Calu3 (cell line): ENCODE measurements at regions not wholly inside any gene's neighbourhood (a gene's known extent, or its start where the extent isn't known, plus 50 kb on each side); places are given as distances from the start of the nearest gene placed in this dataset.
"Not testable (repeated sequence)": the region's sequence is repeated elsewhere in the genome, so short reads cannot be mapped to it uniquely, and the experiment has no call there.

Source experiments
- BruUV-seq: library from RNA; stranded (reverse); fragments of 400-500 nt; replicated peaks from 2 replicates; lab custom pipeline; 2021; lab: Mats Ljungman, UMichigan
- CTCF ChIA-PET: fragments of 300-600 bp; sonication (Branson Sonifier 250); formaldehyde crosslinking; loops from one replicate; lab custom pipeline; 2022; ENCODE audit warnings: antibody characterized with exemption; lab: Charles Lee
- DNase-seq: peaks from one replicate; pipeline ENCODE4 v3.0.0; 2022
- H3K27ac Mint-ChIP-seq: one replicate; pipeline ENCODE4 v1.8.0; 2022; ENCODE audit warnings: mixed read lengths; ENCODE audit not compliant: unreplicated experiment
- H3K27me3 Mint-ChIP-seq: one replicate; pipeline ENCODE4 v1.8.0; 2022; ENCODE audit warnings: mixed read lengths; ENCODE audit not compliant: unreplicated experiment
- H3K36me3 Mint-ChIP-seq: one replicate; pipeline ENCODE4 v1.8.0; 2022; ENCODE audit warnings: mild to moderate bottlenecking, moderate library complexity, mixed read lengths; ENCODE audit not compliant: insufficient read depth, unreplicated experiment
- H3K4me1 Mint-ChIP-seq: one replicate; pipeline ENCODE4 v1.8.0; 2022; ENCODE audit warnings: mild to moderate bottlenecking, low read depth, mixed read lengths; ENCODE audit not compliant: unreplicated experiment
- H3K4me3 Mint-ChIP-seq: one replicate; pipeline ENCODE4 v1.8.0; 2022; ENCODE audit warnings: mild to moderate bottlenecking, low read depth, moderate library complexity, mixed read lengths; ENCODE audit not compliant: unreplicated experiment
- H3K9me3 Mint-ChIP-seq: one replicate; pipeline ENCODE4 v1.8.0; 2022; ENCODE audit warnings: low read depth, mixed read lengths; ENCODE audit not compliant: unreplicated experiment
- intact Hi-C: fragments of 100-400 bp; cut with micrococcal nuclease; formaldehyde crosslinking; loops from one replicate; pipeline ENCODE4 v1.10.0; 2022; ENCODE audit not compliant: unreplicated experiment
- TF ChIP-seq, protein P1 (sequence below): fragments of 200-600 bp; IDR thresholded peaks from one replicate; pipeline ENCODE4 v1.8.0; 2022; ENCODE audit warnings: antibody characterized with exemption; ENCODE audit not compliant: unreplicated experiment

DNA sequence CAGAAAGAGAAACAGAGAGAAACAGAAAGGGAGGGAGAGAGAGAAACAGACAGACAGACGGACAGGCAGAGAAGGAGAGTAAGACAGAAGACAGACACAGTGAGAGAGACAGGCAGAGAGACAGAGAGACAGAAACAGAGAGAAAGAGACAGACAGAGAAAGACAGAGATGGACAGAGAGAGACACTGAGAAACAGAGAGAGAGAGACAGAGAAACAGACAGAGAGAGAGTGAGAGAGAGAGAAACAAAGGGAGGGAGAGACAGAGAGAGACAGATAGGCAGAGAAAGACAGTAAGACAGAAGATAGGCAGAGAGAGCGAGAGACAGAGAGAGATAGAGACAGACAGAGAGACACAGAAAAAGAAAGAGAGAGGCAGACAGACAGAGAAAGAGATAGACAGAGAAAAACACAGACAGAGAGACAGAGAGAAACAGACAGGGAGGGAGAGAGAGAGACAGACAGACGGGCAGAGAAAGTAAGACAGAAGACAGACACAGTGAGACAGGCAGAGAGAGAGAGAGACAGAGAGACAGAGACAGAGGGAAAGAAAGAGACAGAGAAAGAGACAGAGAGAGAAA, 753.4 kb upstream of the DEFB115 start:
- Mint-ChIP-seq H3K4me3 (no peak overlapping the region), H3K4me1 (no peaks in the 10 kb centered on the region), H3K27ac (no peak overlapping the region), H3K9me3 (peaks cover 6% of the 10 kb centered on the region), H3K36me3 (no peaks in the 10 kb centered on the region), H3K27me3 (no peaks in the 10 kb centered on the region)
- CTCF ChIA-PET, result no interaction called here
- TF ChIP-seq, protein P1, sequence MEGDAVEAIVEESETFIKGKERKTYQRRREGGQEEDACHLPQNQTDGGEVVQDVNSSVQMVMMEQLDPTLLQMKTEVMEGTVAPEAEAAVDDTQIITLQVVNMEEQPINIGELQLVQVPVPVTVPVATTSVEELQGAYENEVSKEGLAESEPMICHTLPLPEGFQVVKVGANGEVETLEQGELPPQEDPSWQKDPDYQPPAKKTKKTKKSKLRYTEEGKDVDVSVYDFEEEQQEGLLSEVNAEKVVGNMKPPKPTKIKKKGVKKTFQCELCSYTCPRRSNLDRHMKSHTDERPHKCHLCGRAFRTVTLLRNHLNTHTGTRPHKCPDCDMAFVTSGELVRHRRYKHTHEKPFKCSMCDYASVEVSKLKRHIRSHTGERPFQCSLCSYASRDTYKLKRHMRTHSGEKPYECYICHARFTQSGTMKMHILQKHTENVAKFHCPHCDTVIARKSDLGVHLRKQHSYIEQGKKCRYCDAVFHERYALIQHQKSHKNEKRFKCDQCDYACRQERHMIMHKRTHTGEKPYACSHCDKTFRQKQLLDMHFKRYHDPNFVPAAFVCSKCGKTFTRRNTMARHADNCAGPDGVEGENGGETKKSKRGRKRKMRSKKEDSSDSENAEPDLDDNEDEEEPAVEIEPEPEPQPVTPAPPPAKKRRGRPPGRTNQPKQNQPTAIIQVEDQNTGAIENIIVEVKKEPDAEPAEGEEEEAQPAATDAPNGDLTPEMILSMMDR, result no peak
- intact Hi-C loops, result no loop called here
- no TSS peak for BruUV-seq
- no peak for DNase-seq

DNA sequence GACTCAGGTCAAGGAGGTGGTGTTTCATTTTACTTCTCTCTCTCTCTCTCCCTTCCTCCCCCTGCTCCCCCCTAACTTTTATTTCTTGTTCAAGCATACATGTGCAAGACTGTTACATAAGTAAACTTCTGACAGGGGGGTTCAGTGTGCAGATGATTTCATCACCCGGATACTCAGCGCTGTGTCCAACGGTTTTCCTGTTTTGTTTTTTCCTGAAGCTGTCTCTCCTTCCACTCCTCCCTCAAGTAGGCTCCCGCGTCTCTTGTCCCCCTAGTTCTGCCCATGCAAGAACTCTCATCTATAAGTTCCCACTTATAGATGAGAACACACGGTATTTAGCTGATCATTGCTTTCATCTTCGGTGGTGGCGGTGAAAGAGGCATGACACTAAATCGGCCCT, 751.9 kb upstream of the DEFB115 start:
- BruUV-seq, result no TSS peak
- H3K4me3 Mint-ChIP-seq, result no peak overlapping the region
- peaks cover 13% of the 10 kb centered on the region for H3K9me3 Mint-ChIP-seq
- no peak for DNase-seq
- intact Hi-C loops, result no loop called here
- H3K36me3 Mint-ChIP-seq, result no peaks in the 10 kb centered on the region
- H3K27ac Mint-ChIP-seq, result no peak overlapping the region
- CTCF ChIA-PET, result no interaction called here
- no peaks in the 10 kb centered on the region for H3K27me3 Mint-ChIP-seq
- H3K4me1 Mint-ChIP-seq, result no peaks in the 10 kb centered on the region
- TF ChIP-seq, protein P1, result no peak

DNA sequence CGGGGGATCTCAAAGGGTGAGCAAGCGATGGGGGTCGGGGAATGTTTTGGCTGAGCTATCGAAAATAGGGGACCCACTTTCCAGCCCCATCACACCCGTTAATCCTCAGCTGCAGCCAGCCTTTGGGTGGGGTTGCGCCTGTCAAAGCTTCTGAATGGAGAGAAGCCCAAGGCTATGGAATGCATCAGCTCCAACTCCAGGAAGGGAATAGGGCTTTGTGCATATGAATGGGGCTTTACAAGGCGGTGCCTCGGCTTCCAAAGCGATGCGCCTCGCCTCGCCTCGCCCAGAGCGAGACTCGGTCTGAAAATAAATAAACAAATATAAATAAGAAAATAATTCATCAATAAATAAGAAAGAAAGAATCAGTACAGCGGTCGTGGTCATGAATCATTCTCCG, 751.4 kb upstream of the DEFB115 start:
- Mint-ChIP-seq H3K4me3 (no peak overlapping the region), H3K4me1 (no peaks in the 10 kb centered on the region), H3K27me3 (no peaks in the 10 kb centered on the region), H3K27ac (no peak overlapping the region), H3K9me3 (peaks cover 15% of the 10 kb centered on the region), H3K36me3 (no peaks in the 10 kb centered on the region)
- BruUV-seq, result no TSS peak
- no peak for DNase-seq
- intact Hi-C loops, result no loop called here
- CTCF ChIA-PET, result no interaction called here
- TF ChIP-seq, protein P1, result no peak

DNA sequence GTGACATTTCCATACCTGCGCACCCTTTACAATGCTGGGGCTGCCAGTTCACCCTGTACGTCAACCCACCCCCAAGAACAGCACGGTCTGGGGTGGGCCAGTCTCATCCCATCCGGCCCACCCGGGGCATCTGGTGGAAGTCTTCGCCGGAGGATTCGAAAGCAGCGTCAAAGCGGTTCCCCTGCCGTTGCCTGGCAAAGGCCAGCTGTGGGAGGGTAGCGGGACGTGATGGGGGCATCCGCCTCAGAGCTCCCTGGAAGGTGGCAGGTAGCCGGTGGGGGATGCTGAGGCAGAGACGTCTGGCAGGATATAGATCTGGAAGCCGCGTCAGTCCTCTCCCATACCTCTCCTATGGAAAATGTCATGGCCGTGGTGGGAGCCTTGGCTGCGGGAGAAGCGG, 749.1 kb upstream of the DEFB115 start:
- BruUV-seq, H3K4me1 Mint-ChIP-seq, CTCF ChIA-PET, H3K27ac Mint-ChIP-seq, DNase-seq, H3K36me3 Mint-ChIP-seq, H3K4me3 Mint-ChIP-seq, intact Hi-C loops, H3K27me3 Mint-ChIP-seq: not testable (repeated sequence)
- peaks cover 15% of the 10 kb centered on the region for H3K9me3 Mint-ChIP-seq

DNA sequence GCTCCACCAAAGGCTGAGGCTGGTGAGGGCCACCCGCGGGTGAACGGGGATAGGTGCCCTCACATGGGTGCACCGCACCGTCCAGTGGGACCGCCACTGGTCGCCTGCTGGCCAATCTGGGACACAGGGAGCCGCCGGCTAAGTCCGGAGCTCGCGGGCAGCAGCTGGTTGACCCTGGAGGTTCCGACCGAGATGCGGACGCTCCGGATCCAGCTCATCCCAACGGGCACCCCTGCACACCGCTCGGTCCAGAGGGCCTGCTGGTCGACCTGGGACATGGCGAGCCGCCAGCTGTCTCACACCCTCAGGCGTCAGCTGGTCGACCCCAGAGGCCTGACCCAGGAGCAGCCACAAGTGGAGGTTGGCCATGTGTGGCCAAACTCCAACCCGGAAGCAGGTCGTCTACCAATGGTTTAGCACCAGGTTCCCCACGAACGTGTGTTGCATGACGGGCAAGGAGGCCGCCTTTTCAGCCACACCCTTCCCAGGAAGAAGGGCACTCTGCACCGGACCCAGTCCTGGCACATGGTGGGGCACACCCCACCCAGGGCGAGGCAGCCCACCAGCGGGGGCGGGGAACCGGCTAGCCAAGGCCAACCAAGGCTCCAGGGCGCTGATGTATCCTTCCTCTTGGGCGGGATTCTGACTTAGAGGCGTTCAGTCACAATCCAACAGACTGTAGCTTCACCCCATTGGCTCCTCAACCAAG, 746.0 kb upstream of the DEFB115 start:
- Mint-ChIP-seq H3K4me1 (no peaks in the 10 kb centered on the region), H3K4me3 (no peak overlapping the region), H3K9me3 (peaks cover 20% of the 10 kb centered on the region), H3K36me3 (no peaks in the 10 kb centered on the region), H3K27me3 (no peaks in the 10 kb centered on the region), H3K27ac (no peak overlapping the region)
- no peak for DNase-seq
- CTCF ChIA-PET, result no interaction called here
- intact Hi-C loops, result no loop called here
- TF ChIP-seq, protein P1, result no peak
- BruUV-seq, result no TSS peak
